ENCODE measurements at regions not wholly inside any gene's neighbourhood (a gene's known extent, or its start where the extent isn't known, plus 50 kb on each side); places are given as distances from the start of the nearest gene placed in this dataset.

GRCh38 chr11:23976841-23977271, 520.0 kb upstream of the LUZP2 start:
- TF ChIP-seq EZH2 (IDR thresholded peaks at IDR 0.05; ENCODE audit: insufficient read depth, poor library complexity, severe bottlenecking): no peak
- TF ChIP-seq EZH2phosphoT487 (IDR thresholded peaks at IDR 0.05; ENCODE audit: insufficient read depth, low read depth): no peak

All from GM23248 (cell line).